Liver (tissue), 7 donors: ENCODE measurements at regions not wholly inside any gene's neighbourhood (a gene's known extent, or its start where the extent isn't known, plus 50 kb on each side); places are given as distances from the start of the nearest gene placed in this dataset.

Experiments used
- DNase-seq: peaks from one replicate; pipeline ENCODE4 v3.0.0-alpha.2; 2017; ENCODE audit warnings: low spot score
- H3K27ac ChIP-seq, 2 donors: one replicate each; pipeline ENCODE4 v1.7.0; 2013; ENCODE audit warnings: inconsistent platforms in 2 of 2, low read length in 2 of 2, control low read depth in 1 of 2, low read depth in 1 of 2, mild to moderate bottlenecking in 1 of 2
- H3K27me3 ChIP-seq, 4 donors: one replicate each; pipeline versions ENCODE4 v1.6.1 to v1.7.0; 2013; ENCODE audit warnings: low read length in 3 of 4, inconsistent platforms in 1 of 4, mild to moderate bottlenecking in 1 of 4, moderate library complexity in 1 of 4; ENCODE audit not compliant: control insufficient read depth in 4 of 4, insufficient read depth in 4 of 4
- H3K36me3 ChIP-seq, 4 donors: one replicate each; pipeline versions ENCODE4 v1.6.1 to v1.7.0; 2013; ENCODE audit warnings: low read length in 3 of 4, mild to moderate bottlenecking in 3 of 4, low read depth in 1 of 4, moderate library complexity in 1 of 4; ENCODE audit not compliant: control insufficient read depth in 4 of 4, insufficient read depth in 3 of 4
- H3K4me1 ChIP-seq, 4 donors: one replicate each; pipeline versions ENCODE4 v1.6.1 to v1.7.0; 2013; ENCODE audit warnings: low read length in 3 of 4, mild to moderate bottlenecking in 3 of 4, moderate library complexity in 1 of 4; ENCODE audit not compliant: control insufficient read depth in 4 of 4, insufficient read depth in 4 of 4
- H3K4me3 ChIP-seq, 3 donors: one replicate each; pipeline versions ENCODE4 v1.6.1 to v1.7.0; 2013; ENCODE audit warnings: low read length in 3 of 3, control low read depth in 1 of 3, low read depth in 1 of 3, mild to moderate bottlenecking in 1 of 3
- H3K9ac ChIP-seq, 2 donors: one replicate each; pipeline ENCODE4 v1.7.0; 2013; ENCODE audit warnings: low read length in 2 of 2, mild to moderate bottlenecking in 2 of 2, moderate library complexity in 2 of 2, control low read depth in 1 of 2, low read depth in 1 of 2
- H3K9me3 ChIP-seq, 4 donors: one replicate each; pipeline versions ENCODE4 v1.6.1 to v1.7.0; 2013; ENCODE audit warnings: low read length in 3 of 4; ENCODE audit not compliant: control insufficient read depth in 4 of 4
- ATF3 ChIP-seq: IDR thresholded peaks from 2 replicates; pipeline ENCODE4 v1.6.1; 2016; ENCODE audit warnings: antibody characterized with exemption
- EGR1 ChIP-seq, 2 donors: IDR thresholded peaks; 2 replicates each; pipeline ENCODE4 v1.6.1; 2016 to 2018; ENCODE audit warnings: antibody characterized with exemption in 2 of 2, low read depth in 2 of 2
- FOXA1 ChIP-seq: IDR thresholded peaks from 2 replicates; pipeline ENCODE4 v1.6.1; 2016; ENCODE audit warnings: antibody characterized with exemption
- FOXA2 ChIP-seq: IDR thresholded peaks from 2 replicates; pipeline ENCODE4 v1.6.1; 2016; ENCODE audit warnings: antibody characterized with exemption
- GABPA ChIP-seq, 2 donors: IDR thresholded peaks in 1 of 2; conservative IDR thresholded peaks in 1 of 2; 2 replicates each; pipeline ENCODE4 v1.6.1; 2016; ENCODE audit warnings: antibody characterized with exemption in 2 of 2, mild to moderate bottlenecking in 1 of 2, moderate library complexity in 1 of 2
- HNF4A ChIP-seq, 2 donors: conservative IDR thresholded peaks; 2 replicates each; pipeline ENCODE4 v1.6.1; 2016; ENCODE audit warnings: antibody characterized with exemption in 2 of 2, mild to moderate bottlenecking in 2 of 2
- HNF4G ChIP-seq: IDR thresholded peaks from 2 replicates; pipeline ENCODE4 v1.6.1; 2016; ENCODE audit warnings: antibody characterized with exemption
- JUND ChIP-seq, 2 donors: IDR thresholded peaks; 2 replicates each; pipeline ENCODE4 v1.6.1; 2016; ENCODE audit warnings: antibody characterized with exemption in 2 of 2
- RAD21 ChIP-seq, 2 donors: IDR thresholded peaks; 2 replicates each; pipeline ENCODE4 v1.6.1; 2016; ENCODE audit warnings: antibody characterized with exemption in 2 of 2, mild to moderate bottlenecking in 2 of 2
- REST ChIP-seq: IDR thresholded peaks from 2 replicates; pipeline ENCODE4 v1.6.1; 2016; ENCODE audit warnings: antibody characterized with exemption, mild to moderate bottlenecking
- TAF1 ChIP-seq: conservative IDR thresholded peaks from 2 replicates; pipeline ENCODE4 v1.6.1; 2016; ENCODE audit warnings: antibody characterized with exemption, mild to moderate bottlenecking
- WGBS: extraction: QIAGEN DNeasy Blood & Tissue Kit; methylation state at CpG from one replicate; pipeline ENCODE4 v1.1.7; 2013; 5-methylcytosine and 5-hydroxymethylcytosine counted together
- donor health status: healthy.
- donor health status: healthy.
- donor health status: healthy.
- donor health status: healthy.

- Histone ChIP-seq H3K36me3 (no peaks in the 10 kb centered on the region), H3K9ac (no peak overlapping the region), H3K4me1 (no peaks in the 10 kb centered on the region), H3K9me3 (no peaks in the 10 kb centered on the region), H3K4me3 (no peak overlapping the region), H3K27ac (no peak overlapping the region), H3K27me3 (no peaks in the 10 kb centered on the region)
- no peak for TF ChIP-seq HNF4A (conservative IDR thresholded peaks at IDR 0.05)
- TF ChIP-seq ATF3, result no peak
- no peak for TF ChIP-seq TAF1
- no peak for TF ChIP-seq GABPA (IDR thresholded peaks at IDR 0.05 in 1 of 2, conservative IDR thresholded peaks at IDR 0.05 in 1 of 2)
- TF ChIP-seq EGR1 (IDR thresholded peaks at IDR 0.05; ENCODE audit: low read depth in 2 of 2), result no peak
- no peak for TF ChIP-seq JUND (IDR thresholded peaks at IDR 0.05)
- no peak for DNase-seq
- WGBS, result 51% methylated on average over 3 of the region's 3 CpGs
These were observed 103.7 kb upstream of the ZPBP start for GRCh38 chr7:50196719-50197118.

- Histone ChIP-seq H3K9ac (no peak overlapping the region), H3K36me3 (no peaks in the 10 kb centered on the region), H3K27me3 (peaks cover 0 to 6% (median 0%) of the 10 kb centered on the region in 4 donors), H3K4me1 (no peaks in the 10 kb centered on the region), H3K9me3 (peaks cover 0 to 3% (median 0%) of the 10 kb centered on the region in 4 donors), H3K4me3 (no peak overlapping the region), H3K27ac (no peak overlapping the region)
- TF ChIP-seq RAD21 (IDR thresholded peaks at IDR 0.05), result no peak
- TF ChIP-seq REST, result no peak
- no peak for TF ChIP-seq ATF3
- TF ChIP-seq HNF4G, result no peak
- WGBS, result 17% methylated on average over 1 of the region's 1 CpG
- no peak for DNase-seq
These were observed 97.7 kb upstream of the ZPBP start for GRCh38 chr7:50190776-50191175.

GRCh38 chr7:50189371-50189770 lies 96.3 kb upstream of the ZPBP start:
- Histone ChIP-seq H3K4me1 (no peaks in the 10 kb centered on the region), H3K9ac (no peak overlapping the region), H3K27me3 (peaks cover 0 to 6% (median 0%) of the 10 kb centered on the region in 4 donors), H3K4me3 (no peak overlapping the region), H3K9me3 (peaks cover 0 to 3% (median 0%) of the 10 kb centered on the region in 4 donors), H3K27ac (no peak overlapping the region), H3K36me3 (no peaks in the 10 kb centered on the region)
- WGBS, result 52% methylated on average over 2 of the region's 2 CpGs
- DNase-seq, result no peak
- TF ChIP-seq HNF4G (no peak), FOXA2 (no peak), FOXA1 (no peak), JUND (IDR thresholded peaks at IDR 0.05) (no peak)
